GM21447 (cell line): ENCODE measurements at regions not wholly inside any gene's neighbourhood (a gene's known extent, or its start where the extent isn't known, plus 50 kb on each side); places are given as distances from the start of the nearest gene placed in this dataset.

Experiments used
- ATAC-seq: cut with Tn5 transposase; IDR thresholded peaks from one replicate; pipeline ENCODE4 v1.9.1; 2021; ENCODE audit not compliant: unreplicated experiment

DNA sequence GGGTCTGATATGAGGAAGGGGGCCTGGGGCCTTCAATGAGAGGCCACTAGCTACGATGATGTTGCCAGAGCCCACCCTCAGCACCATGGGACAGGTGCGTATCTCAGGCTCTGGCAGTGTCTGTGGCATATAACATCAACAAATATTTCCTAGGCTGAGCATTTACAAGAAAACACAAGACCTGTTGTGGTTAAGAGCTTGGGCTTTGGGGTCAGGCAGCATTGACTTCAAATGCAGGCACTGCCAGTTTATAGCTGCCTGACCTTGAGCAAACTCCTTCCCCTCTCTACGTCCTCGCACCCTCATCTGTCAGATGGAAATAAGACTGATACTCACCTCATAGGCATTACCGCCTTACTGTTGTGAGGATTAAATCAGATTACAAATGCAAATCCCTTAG, 156.0 kb downstream of the KATNAL1 start:
- ATAC-seq = no peak

DNA sequence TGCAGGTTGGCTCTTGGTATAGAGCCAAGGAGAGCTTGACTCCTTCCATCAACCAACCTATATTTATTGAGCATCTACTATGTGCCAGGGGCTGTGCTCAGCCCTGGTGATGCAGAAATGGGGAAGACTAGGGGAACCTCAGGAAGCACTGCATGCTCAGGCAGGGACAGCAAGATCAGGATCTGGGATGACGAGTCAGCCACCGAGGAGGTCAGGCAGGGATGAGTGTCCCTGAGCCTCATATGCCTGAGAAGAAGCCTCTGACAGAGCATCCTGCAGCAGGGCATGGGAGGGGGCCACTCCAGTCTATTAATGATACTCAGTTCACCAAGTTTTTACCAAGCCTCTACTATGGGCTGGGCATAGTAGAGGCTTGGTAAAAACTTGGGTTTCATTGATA, 158.1 kb downstream of the KATNAL1 start:
- ATAC-seq = no peak

DNA sequence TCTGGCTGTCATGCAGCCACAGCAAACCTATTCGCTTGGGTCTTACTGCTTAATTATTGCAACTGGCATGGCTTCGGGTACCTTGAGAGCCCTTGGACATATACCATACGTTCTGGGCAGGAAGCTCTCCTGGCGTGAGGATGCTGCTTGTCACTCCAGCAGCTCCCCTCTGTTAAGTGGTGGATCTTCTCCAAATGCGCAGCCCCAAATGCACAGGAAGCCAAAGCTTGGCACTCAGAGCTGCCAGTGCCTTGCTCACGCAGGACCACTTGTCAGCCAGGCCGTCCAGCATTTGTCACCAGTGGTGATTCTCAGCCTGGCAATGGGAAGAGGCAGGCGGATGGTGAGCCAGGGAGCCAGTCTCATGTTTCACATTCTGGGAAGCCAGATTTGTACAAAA, 158.6 kb downstream of the KATNAL1 start:
- ATAC-seq = no peak

DNA sequence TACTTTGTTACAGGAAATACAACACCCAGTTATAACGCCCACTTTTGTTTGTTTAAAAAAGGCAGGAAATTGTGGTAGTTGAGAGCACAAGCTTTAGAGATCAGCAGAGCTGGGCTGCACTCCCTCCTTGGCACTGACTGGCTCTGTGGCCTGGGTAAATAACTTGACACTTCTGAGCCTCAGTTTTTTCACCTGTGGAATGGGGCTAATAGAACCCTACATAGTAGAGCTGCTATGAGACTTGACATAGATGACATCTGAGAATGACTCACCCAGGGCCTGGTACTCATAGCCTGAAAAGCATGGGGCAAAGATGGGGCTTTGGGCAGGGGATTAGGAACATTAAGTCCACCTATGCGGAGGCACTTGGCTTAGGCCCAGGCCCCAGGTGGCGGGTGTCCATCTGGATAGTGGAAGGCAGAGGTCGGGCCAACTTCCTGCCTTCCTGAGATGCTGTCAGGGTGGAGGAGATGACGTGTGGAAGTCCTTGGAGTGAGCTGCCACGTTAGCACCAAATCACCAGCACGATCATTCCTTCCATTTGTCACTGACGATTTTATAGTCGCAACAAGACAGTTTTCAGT, 159.1 kb downstream of the KATNAL1 start:
- no peak for ATAC-seq

DNA sequence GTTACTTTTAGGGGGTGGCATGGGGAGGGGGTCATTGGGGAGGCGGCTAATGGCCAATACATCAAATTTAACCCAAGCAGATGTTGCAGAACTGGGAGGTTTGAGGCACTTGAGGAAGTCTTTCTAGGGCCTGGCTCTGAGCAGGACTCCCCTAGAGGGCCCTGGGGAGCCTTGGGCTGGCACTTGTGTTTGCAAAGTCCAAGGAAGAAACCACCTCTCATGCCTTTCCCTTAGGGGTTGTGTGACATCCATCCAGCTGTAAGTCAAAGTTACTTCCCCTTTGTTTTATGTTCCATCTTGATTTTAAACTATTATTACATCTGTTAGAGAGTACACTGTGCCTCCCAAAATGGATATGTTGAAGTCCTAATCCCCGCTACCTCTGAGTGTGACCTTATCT, 159.9 kb downstream of the KATNAL1 start:
- ATAC-seq = no peak

DNA sequence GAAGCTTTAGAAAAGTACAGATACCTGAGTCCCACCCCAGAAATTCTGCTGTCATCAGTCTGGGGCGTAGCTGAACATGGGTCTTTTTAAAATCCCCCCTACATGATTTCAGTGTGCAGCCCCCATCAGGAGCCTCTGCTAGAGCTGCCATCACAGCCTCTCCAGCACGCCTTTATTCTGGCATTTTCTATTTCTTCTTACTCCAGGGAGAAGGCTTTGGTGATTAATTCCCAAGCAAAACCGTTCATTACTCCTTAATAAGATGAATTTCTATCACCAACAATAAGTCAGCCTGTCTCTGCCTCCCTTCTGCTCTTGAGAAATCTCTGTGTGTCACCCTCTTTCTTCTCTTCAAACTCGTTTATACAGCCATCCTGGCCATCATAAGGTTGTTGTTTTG, 160.3 kb downstream of the KATNAL1 start:
- ATAC-seq = no peak

DNA sequence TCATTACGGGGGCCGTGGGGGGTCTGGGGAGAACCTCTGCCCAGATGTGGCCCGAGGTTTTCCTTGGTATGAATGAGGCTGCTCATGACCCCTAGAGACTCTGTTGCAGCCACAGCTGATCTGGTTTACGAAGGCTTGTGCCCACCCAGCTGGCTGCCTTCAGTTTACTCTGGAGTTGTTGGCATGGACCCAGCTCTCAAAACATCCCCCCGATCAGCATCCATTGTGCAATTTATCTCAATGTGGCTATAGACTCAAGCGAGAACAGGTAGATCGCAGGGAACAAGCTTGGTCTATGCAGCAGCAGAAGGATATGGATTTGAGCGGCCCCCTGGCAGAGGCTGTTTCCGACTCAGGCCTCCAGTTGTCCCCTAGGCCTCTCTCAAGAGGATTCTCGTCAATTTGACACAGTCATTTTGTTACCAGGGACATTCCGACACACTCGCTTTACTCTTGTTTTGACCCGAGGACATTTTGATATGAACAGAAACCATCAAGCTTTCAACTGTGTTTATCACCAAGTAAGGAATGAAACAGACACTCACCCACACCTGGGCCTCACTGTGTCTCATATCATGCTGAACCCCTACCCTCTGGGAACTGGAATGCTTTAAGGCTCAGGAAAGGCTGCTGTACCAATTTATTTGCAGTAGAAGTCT, 161.5 kb downstream of the KATNAL1 start:
- ATAC-seq = peak; percentile 63

DNA sequence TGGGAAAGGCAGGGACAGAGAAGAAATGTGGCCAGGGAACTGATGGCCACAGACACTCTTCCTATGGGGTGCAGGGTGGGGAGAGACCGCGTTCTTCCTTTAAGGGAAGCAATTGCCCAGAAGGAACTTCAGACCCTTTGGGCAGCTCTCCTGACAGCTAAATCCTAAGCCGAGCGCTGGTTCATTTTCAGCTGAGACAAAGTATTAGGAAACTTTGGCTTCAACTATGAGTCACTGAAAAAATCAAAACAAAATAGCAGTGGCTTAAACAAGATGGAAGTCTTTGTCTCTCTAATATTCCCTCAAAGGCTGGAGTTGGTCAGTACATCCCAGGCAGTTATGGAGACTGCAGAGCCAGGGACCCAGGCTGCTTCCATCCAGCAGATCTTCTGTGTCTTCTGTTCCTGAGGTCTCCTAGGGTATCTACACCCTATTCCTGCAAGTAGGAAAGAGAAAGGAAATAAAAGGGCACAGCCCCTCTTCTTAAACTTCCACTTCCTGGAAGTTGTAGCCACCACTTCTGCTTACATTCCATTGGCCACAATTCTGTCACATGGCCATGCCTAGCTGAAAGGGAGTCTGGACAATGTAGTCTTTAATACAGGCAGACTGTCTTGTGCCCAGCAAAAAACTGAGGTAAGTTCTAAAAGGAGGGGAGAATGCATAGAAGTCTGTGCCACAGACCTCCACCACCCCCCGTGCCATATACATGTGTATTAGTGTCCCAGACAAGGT, 163.5 kb downstream of the KATNAL1 start:
- ATAC-seq = no peak

DNA sequence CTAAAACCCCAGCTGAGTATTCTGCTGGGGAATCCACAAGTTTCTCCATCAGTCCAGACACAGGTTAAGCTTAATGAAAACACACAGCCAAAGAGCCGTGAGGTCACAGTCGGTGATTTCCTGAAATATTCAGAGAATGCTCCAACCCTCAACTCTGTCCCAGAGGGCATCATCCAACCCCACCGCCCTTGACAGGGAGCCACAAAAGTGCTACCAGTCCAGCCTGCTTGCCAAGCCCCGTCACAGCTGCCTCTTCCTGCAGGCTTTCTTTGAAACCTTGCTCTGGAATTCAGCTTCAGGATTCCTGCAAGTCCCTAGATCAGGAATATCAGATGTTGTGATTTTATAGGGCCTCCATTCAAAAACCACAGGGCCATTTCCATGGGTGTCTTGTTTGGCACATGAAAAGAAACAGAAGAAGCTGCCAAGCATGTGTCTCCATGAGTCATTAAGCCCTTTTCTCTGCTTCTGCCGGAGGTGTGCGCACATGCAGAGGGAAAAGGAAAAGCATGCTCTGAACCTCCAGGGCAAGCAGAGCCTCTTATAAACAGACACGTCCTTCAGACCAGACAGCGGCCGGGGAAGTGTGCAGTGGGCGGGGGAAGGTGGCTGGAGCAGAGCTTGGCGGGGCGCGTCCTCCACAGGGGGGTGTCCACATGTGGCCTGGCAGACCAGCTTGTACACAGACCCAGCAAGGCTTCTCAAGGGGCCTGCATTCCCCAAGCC, 164.7 kb downstream of the KATNAL1 start:
- ATAC-seq = no peak

DNA sequence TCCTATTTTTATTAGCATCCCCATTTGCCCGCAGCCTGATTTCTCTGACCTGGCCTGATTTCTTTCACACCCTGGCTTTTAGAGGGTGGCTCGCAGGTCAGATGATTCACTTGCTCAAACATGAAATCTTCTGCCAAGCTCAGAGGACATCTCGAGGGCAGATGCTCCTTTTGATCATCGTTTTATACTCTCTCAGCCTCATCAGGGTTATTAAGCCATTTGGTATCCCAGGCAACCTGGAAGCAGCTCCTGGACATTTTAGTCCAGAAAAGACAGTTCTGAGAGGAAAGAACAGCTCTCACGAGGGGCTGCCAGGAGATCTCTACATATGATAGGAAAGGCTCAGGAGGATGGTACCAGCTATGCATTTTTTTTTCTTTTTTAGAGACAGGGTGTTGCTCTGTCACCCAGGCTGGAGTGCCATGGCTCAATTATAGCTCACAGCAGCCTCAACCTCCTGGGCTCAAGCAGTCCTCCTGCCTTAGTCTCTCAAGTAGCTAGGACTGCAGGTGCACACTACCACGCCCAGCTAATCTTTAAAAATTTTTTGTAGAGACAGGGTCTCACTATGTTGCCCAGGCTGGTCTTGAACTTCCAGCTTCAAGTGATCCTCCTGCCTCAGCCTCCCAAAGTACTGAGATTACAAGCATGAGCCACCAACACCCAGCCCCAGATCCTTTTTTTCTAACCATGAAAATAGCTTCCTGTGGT, 165.4 kb downstream of the KATNAL1 start:
- ATAC-seq = no peak

DNA sequence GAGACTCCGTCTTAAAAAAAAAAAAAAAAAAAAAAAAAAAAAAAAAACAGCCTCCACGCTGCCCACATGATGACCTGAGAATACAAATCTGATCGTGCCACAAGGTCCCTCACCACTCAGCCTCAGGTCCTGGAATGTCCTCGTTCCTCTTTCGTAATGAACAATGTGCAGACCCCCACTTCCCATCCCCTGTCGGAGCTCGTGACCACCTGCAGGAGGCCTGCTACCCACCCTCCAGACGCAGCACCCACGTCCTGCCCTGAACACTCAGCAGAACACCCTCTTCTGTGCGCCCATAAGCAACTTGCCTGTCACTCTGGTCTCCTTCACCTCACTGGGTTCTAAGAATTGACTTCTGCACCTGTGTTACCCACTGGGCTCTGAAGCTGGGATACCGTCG, 166.4 kb downstream of the KATNAL1 start:
- no peak for ATAC-seq

DNA sequence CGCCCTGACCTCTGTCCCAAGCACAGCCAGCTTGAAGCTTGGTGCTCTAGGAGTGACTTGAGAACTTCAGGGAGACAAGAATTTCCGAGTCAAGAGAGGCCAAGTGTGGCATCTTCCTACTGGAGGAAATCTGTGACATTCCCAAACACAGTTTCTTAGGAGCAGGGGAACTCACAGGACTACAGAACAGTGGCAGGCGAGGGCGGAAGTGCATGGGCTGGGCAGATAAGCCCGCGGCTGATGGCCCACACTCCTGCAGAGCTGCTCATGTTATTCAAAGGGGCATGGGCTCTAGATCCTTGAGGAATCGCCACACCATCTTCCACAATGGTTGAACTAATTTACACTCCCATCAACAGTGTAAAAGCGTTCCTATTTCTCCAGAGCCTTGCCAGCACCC, 168.8 kb downstream of the KATNAL1 start:
- no peak for ATAC-seq

DNA sequence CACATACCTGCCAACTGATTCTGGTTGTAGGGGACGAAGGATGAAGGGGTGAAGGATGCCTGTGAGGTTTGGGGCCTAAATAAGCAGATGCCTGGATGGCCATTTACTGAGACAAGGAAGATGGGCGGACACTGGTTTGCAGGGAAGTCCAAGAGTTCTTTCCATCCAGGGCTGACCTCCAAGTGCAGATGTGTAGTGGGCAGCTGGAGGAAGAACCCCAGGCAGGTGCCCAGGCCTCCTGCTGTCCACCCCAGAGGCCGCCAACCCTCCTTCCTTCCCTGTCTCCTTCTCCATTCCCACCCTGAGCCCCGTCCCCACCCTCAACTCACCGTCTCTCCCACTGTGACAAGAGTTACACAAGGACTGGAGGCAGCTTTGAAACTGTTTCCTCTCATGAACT, 171.5 kb downstream of the KATNAL1 start:
- no peak for ATAC-seq

DNA sequence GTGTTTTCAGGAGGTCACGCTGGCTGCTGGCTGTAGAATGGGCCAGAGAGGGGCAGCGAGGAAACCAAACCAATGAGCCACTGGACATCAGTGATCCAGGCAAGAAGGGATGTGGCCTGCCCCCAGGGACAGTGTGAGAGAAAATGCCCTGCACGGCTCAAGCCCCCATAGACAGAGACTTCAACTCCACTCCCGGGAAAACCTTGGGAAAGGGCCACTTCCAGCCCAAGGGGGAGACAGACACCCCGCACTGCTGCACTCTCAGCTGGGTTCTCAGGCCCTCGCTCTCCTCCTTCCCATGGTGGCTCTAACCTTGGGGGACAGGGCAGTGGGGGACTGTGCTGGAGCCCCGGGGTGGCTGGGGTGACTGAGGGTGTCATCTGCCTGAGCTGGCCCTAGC, 172.0 kb downstream of the KATNAL1 start:
- ATAC-seq = no peak

DNA sequence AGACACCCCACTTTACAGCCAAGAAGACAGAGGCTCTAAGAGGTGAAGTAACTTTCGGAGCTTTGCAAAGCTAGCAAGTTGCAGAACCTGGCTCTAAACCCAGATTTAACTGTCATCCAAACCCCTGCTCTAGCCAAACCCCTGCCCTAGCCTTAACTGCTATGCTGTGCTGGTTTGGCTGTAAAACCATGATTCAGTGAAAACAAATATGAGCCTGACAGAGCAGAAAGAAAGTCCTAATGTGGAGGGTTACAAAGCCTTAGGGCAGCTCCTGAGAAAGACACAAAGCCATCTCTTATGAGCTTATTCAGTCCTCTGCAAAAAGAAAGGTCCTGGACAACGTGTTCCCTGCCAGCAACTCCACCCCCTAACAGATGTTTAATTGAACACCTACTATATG, 172.8 kb downstream of the KATNAL1 start:
- no peak for ATAC-seq

DNA sequence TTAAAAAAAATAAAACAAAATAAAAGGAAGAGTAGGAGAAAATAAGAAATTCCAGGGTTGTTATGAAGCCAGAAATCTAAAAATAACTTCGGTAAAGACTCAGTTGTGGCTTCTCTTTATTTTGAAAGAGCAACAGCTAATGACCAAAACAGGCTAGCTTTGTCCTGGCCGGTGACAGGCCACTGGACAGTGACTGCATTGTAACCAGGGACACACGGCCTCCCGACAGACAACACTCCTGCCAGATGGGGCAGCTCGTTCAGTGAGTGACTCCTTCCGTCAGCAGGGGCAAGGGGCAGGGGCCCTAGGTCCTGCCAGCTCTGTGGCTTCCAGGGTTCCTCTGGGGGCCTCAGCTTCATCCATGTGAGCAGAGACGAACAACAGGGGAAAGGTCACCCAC, 173.4 kb downstream of the KATNAL1 start:
- ATAC-seq = no peak

DNA sequence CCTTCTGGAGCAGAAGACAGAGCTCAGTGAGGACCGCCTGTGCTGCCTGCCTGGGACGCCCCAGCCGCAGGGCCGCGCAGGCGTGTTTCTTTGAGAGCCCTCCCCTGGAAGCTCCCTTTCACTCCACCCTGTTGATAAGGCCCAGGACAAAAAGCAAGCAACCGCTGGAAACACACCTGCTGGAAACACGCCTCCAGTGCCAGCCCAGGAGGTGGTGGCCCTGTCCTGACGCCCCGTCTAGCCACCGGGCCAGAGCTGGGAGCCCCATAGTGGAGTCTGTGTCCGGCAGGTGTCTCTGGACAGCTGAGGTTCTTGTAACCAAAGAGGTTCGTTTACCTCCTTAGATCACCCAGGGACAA, 173.8 kb downstream of the KATNAL1 start:
- ATAC-seq = no peak

DNA sequence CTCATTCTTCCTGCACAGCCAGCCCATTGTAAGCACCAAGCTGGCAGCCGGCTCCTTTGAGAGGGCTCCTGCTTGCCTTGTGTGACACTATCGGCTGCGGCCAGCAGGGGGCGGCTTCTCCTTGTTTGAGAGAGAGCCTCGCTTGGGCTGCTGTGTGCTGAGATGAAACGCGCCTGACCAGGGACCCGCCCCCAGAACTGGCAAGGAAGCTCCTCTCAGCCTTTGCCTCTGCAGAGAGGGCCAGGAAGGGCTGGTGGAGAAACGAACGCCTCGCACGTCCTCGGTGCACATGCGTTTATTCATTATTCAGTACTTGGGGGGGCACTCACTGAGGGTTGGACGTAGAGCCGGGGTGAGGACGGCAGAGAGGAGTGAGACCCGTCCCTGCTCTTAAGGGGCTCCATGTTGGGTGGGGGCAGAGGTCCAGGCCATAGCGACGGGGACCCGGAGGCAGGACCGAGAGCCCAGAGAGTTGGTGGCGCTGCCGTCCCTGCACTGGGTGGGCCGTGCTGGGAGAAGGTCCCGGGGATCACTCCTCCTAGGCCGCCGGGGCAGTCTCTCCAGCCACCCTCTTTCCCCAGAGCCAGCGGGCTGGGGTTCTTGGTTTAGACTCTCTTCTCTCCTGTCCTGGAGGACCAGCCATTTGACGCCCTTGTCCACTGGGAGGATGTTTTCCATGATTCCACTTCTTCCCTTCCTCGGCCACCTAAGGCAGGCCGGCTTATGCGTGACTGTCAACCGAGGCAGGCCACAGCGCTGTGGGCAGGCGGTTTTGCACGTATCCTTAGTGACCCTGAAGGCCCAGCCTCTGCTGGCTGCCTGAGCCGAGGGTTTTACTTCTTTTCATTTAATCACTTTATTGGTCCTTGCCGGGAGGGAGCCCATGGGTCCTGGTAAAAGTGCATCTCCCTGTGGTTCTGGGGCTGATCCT, 174.5 kb downstream of the KATNAL1 start:
- ATAC-seq = peak; percentile 82

DNA sequence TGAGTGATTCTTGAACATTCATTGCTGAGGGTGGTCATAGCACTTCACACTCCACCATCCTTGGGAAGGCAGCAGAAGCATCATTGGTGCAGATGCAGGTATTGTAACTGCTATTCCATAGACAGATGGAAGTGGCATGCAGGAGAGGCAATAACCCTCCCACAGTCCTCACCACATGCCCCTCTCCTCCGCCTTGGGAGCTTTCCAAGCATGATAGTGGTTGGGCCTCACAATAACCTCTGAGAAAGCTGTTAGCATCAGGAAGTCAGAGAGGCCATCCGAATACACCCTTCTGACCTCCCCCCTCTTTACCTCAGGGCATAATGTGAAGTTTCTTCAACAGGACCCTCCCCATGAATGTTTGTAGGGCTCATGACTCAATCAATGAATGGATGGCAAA, 177.9 kb downstream of the KATNAL1 start:
- ATAC-seq = no peak

DNA sequence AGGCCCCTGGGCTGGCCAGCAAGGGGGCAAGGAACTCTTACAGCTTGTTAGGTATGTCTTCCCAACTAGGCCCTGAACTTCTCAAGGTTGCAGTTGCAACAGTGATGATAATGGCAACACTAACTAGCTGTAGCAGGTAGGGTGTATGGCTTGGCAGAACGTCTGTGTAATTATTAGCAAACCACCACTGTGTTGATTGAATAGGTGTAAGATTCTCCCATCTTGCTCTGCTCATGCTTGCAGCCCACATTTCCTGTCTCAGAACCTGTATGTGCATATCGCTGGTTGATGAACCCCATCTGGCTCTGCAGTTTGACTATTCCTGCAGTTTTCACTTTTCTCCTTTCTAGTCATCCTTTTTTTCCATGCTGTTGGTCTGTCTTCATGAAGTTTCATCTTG, 178.8 kb downstream of the KATNAL1 start:
- ATAC-seq = peak; percentile 48
